ENCODE measurements at regions not wholly inside any gene's neighbourhood (a gene's known extent, or its start where the extent isn't known, plus 50 kb on each side); places are given as distances from the start of the nearest gene placed in this dataset.

DNA sequence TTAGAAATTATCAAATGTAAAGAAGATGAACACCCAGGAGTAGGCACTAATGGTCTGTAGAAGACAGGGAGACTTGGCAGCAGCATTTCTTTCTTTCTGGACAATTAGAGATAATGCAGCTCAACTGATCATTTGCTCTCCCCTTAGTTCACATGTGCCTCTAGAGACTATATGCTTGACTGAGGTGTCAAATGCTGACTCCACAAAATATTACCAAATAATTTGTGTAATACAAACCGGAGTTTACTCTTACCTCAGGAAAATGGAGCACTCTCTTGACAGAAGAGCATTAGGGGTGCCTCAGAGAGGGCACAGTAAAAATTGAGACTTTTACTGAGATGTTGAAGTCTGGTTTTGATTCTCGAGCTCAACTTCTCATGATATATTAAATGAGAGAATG, 131.8 kb downstream of the ATP6V1G3 start:
- TF ChIP-seq ELF4 (CRISPR knock-in tag; IDR thresholded peaks at IDR 0.05; ENCODE audit: borderline replicate concordance) = no peak
- TF ChIP-seq, protein P1, sequence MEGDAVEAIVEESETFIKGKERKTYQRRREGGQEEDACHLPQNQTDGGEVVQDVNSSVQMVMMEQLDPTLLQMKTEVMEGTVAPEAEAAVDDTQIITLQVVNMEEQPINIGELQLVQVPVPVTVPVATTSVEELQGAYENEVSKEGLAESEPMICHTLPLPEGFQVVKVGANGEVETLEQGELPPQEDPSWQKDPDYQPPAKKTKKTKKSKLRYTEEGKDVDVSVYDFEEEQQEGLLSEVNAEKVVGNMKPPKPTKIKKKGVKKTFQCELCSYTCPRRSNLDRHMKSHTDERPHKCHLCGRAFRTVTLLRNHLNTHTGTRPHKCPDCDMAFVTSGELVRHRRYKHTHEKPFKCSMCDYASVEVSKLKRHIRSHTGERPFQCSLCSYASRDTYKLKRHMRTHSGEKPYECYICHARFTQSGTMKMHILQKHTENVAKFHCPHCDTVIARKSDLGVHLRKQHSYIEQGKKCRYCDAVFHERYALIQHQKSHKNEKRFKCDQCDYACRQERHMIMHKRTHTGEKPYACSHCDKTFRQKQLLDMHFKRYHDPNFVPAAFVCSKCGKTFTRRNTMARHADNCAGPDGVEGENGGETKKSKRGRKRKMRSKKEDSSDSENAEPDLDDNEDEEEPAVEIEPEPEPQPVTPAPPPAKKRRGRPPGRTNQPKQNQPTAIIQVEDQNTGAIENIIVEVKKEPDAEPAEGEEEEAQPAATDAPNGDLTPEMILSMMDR (CRISPR knock-in tag; IDR thresholded peaks at IDR 0.05) = no peak
- TF ChIP-seq, protein P2, sequence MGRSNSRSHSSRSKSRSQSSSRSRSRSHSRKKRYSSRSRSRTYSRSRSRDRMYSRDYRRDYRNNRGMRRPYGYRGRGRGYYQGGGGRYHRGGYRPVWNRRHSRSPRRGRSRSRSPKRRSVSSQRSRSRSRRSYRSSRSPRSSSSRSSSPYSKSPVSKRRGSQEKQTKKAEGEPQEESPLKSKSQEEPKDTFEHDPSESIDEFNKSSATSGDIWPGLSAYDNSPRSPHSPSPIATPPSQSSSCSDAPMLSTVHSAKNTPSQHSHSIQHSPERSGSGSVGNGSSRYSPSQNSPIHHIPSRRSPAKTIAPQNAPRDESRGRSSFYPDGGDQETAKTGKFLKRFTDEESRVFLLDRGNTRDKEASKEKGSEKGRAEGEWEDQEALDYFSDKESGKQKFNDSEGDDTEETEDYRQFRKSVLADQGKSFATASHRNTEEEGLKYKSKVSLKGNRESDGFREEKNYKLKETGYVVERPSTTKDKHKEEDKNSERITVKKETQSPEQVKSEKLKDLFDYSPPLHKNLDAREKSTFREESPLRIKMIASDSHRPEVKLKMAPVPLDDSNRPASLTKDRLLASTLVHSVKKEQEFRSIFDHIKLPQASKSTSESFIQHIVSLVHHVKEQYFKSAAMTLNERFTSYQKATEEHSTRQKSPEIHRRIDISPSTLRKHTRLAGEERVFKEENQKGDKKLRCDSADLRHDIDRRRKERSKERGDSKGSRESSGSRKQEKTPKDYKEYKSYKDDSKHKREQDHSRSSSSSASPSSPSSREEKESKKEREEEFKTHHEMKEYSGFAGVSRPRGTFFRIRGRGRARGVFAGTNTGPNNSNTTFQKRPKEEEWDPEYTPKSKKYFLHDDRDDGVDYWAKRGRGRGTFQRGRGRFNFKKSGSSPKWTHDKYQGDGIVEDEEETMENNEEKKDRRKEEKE (IDR thresholded peaks at IDR 0.05) = no peak
- TF ChIP-seq, protein P3, sequence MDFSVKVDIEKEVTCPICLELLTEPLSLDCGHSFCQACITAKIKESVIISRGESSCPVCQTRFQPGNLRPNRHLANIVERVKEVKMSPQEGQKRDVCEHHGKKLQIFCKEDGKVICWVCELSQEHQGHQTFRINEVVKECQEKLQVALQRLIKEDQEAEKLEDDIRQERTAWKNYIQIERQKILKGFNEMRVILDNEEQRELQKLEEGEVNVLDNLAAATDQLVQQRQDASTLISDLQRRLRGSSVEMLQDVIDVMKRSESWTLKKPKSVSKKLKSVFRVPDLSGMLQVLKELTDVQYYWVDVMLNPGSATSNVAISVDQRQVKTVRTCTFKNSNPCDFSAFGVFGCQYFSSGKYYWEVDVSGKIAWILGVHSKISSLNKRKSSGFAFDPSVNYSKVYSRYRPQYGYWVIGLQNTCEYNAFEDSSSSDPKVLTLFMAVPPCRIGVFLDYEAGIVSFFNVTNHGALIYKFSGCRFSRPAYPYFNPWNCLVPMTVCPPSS (IDR thresholded peaks at IDR 0.05) = no peak
- TF ChIP-seq NR2C2 (CRISPR knock-in tag; IDR thresholded peaks at IDR 0.05; ENCODE audit: borderline replicate concordance) = no peak
- no peak for TF ChIP-seq EZH2 (conservative IDR thresholded peaks at IDR 0.05; ENCODE audit: low read depth, low read length)
- TF ChIP-seq EEA1 (CRISPR knock-in tag; IDR thresholded peaks at IDR 0.05; ENCODE audit: borderline replicate concordance) = no peak

All from HepG2 (cell line).